GM21619 (cell line): ENCODE measurements at regions not wholly inside any gene's neighbourhood (a gene's known extent, or its start where the extent isn't known, plus 50 kb on each side); places are given as distances from the start of the nearest gene placed in this dataset.
"Not testable (repeated sequence)": the region's sequence is repeated elsewhere in the genome, so short reads cannot be mapped to it uniquely, and the experiment has no call there.

Experiments used
- ATAC-seq: cut with Tn5 transposase; IDR thresholded peaks from one replicate; pipeline ENCODE4 v1.9.1; 2021; ENCODE audit not compliant: unreplicated experiment

DNA sequence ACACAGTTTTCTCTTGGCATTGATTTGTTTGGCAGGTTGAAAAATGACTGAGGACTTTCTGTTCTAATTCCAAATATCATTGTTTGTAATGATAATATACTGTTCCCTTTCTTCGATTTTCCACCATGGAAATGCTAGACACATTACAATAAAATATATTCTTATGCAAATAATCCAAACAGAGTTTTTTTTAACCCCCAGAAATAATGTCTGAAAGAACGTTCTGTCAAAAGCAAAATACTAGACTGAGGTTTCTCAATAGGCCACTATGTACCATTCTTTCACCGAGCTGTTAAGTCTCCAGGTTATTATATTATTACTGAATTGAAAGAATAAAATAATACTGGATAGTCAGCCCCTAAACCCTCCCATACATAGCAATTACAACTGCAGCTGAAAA lies 312.5 kb downstream of the ZIC3 start:
- no peak for ATAC-seq

DNA sequence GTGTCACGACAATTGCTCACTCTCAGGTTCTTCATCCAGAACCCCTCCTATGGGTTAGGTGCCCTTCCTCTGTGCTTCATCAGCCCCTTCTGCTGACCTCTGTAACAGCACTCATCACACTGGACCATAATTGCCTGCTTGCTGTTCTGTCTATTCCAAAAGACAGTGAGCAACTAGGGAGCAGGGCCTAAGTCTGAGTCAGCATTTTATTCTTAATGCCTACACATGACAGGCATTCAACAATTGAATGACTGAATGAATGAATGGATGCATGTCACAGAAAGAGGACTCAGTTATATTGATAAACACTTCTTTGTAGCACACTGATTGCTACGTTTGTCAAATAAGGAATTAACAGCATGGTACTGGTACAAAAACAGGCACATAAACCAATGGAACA lies 317.0 kb downstream of the ZIC3 start:
- ATAC-seq = no peak

DNA sequence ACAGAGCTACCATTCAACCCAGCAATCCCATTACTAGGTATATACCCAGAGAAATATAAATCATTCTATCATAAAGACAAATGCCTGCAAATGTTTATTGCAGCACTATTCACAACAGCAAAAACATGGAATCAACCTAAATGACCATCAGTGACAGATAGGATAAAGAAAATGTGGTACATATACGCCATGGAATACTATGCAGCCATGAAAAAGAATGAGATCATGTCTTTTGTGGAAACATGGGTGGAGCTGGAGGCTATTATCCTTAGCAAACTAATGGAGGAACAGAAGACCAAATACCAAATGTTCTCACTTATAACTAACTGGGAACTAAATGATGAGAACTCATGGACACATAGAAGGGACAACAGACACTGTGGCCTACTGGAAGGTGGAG lies 318.9 kb downstream of the ZIC3 start:
- not testable (repeated sequence) for ATAC-seq

DNA sequence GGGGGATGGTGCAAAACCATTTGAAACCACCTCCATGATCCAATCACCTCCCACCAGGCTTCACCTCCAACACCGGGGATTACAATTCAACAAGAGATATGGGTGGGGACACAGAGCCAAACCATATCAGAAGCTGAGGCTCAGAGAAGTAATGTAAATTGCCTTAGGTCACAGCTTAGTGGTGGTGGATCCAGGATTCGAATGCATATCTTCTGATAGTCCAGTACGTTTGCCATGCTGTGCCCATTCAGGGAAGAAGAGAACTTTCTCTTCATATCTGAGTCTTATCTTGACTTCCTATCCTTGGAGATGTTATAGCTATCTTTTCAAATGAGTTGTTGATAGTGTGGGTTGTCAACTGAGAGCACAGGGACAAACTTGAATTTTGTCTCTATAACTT lies 325.5 kb downstream of the ZIC3 start:
- ATAC-seq = no peak

DNA sequence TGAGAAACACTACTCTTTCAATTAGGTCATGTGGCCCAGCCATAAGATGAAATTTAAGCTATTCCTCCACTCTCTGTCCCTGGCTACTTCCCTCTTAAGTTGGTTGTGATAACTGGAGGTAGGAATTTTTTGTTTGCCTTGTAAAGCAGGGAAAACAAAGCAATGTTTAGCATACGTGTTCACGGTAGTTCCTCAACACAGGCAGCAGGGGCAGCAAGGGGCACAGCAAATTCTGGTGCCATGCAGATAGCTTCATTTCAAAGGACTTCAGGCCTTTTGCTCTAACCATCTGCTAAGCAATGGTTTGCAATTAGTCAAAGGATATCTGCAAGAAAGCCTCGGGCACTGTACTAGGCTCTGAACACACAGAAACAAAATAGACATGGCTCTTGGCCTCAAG lies 330.2 kb downstream of the ZIC3 start:
- ATAC-seq = no peak

DNA sequence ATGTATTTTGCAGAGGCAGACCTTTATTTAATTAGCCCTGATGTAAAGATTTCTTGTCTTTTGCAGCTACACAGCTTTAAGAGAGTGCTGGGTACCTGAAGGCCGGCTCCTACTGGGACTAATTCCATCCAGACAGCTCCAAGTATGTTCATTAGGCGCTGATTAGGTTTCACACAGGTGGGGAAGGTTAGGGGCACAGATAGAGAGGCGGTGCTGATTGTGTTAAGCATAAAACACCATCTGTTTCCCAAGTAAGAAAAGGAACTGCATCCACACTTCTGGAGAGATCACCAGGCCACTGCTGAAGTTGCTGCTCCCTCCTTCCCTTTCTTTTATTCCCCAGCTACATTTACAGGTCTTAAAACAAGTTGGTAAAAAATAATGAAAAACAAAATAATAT lies 349.5 kb downstream of the ZIC3 start:
- no peak for ATAC-seq

DNA sequence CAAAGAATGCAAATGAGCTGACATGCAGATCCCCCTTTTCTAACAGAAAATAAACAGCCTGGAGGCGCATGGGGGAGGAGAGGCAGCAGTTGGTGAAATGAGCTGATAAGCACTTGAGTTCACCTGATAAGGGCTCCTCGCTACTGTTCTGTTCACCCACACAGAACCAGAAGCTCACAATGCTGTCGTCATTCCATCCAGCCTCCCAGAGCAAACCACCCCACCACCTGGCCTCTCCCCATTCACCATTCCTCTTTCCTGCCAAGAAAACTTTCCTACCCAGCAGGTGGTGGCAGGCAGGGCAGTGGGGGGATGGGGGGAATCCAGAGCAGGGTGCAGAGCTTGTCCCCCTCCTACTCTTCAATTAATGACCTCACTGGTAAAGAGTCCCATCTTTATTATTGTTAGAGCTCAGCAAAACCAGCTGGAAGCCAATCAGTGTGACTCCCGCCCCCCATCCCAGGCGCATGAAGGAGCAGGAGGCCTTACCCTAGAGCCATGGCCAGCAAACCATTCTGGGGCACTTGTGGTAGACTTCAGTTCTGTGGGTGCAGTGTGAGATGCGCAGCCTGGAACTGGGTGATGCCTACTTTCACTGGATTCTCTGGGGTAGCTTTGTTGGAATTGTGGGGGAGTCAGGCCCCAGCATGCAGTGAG lies 350.3 kb downstream of the ZIC3 start:
- ATAC-seq = no peak

DNA sequence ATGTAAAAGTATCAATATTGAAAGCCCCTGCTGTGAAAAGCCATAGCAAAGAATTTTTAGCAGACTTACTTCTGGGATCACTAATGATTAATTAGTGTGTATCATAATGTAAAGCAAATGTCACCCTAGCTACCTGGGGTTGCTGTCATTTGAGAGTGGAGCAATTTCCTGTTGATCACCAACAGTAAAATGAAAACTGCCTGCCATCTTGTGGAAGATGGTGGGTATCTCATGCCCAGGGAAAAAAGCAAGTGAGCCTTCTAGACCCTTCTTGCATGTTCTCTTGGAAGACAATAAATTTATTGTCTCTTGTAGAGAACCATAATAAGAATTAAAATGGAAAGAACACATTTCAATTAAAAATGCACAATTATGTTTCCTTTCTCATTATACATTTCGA lies 360.2 kb downstream of the ZIC3 start:
- no peak for ATAC-seq

DNA sequence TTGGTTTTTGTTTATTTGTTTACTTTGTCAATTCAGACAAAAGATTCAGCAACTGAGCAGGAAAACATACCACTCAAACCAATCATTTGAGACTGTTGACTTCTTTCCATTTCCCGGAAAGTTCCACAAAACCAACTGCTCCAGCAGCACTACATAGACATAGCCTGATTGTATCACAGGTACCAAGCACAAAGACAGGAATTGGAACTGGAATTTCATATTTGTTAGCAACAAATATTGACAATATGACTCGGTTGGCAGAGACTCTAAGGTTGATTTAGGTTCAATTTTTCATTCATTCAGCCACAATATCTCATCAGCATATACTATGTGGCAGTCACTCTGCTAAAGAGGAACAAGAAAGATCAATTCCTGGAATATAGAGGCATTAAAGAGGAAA lies 364.0 kb downstream of the ZIC3 start:
- no peak for ATAC-seq

DNA sequence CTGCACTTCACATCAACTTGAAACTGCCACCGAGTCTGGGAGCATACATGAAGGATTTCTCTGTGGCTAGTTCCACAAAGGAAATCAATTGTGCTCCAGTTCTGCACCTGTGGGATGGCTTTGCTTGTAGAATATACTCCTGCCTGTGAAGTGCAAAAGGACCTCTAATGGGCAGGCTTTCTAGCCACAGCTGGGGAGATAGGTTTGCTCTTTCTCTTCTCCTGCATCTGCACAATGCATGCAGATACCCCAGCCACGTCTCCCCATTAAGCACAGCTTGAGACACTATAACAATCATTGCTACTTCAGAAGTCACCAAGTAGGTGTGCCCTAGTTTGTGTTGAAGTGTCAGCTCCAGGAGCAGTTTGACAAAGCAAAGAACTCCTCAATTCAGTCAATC lies 364.6 kb downstream of the ZIC3 start:
- ATAC-seq = no peak

DNA sequence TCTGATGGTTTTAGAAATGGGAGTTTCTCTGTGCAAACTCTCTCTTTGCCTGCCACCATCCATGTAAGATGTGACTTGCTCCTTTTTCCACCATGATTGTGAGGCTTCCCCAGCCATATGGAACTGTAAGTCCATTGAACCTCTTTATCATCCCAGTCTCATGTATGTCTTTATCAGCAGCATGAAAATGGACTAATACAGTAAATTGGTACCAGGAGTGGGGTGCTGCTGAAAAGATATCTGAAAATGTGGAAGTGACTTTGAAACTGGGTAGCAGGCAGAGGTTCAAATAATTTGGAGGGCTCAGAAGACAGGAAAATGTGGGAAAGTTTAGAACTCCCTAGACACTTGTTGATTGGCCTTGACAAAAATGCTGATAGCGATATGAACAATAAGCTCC lies 368.3 kb downstream of the ZIC3 start:
- ATAC-seq = not testable (repeated sequence)

DNA sequence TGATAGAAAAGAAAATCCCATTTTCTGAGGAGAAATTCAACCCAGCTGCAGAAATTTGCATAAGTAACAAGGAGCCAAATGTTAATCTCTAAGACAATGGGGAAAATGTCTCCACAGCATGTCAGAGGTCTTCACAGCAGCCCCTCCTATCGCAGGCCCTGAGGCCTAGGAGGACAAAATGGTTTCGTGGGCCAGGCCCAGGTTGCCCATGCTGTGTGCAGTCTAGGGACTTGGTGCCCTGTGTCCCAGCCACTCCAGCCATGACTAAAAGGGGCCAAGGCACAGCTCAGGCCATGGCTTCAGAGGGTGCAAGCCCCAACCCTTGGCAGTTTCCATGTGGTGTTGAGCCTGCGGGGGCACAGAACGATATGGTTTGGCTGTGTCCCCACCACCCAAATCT lies 369.0 kb downstream of the ZIC3 start:
- ATAC-seq = not testable (repeated sequence)

DNA sequence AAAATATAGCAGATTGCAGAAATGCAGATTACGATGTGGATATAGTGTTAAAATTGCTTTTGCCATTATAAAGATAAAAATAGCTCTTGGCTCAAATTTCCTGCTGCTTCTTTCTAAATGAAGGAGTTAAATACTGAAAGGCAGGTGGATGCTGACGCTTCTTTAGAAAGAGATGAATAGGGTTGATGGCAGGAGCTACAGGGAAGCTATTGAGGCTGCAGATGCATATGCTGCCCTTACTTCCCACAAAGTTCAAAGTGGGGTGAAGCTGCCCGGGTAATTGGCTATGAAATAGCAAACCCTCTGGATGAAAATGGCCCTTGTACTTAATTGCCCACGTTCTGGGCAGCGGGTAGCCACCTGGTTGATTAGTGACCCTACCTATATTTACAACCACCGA lies 379.5 kb downstream of the ZIC3 start:
- no peak for ATAC-seq

DNA sequence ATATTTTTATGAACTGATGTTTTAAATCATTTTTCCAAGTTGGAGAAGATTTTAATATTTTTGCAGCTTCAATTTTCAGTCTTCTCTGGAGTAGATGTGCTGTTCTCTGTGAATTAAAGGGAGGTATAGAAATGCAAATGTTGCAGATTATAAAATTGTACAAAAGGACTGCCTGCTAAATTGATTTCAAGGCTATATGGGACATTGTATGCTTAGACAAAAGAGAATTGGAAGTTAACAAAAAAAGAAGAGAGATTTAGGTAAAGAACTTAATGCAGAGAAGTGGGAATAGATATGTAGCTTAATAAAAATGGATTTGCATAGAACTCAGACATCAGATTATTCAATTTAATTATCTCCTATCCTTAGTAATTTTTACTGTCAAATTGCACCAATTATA lies 403.3 kb downstream of the ZIC3 start:
- no peak for ATAC-seq

DNA sequence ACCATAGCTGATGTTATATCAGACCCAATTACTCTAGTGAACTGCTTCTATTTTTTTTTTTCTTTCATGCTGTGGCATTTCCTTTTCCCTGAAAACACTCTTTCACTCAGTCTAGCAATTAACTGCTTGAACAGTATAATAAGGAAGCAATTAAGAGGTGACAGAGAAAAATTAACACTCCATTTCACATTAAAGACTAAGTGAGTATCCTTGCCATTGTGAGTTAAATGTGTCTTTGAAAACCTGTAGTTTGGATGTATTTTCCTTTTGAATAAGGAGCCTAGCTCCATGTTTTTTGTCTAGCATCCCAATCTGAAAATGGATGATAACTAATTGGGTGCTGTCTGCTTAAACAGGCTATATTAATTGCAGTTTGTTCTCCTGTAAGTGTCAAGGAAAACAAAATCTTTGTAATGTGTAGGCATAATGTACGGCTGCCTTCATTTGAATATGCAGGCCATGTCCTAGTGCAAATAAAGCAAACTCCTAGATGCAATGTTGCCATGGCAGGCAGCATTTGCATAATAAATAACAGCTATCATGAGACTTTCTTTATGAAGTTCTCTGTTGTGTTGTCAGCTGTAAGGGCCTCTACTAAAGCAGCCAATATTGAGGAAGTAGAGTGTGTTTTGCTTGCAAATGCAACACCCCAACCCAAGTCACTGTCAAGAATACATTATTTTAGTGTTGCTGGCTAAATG lies 416.7 kb downstream of the ZIC3 start:
- ATAC-seq = no peak

DNA sequence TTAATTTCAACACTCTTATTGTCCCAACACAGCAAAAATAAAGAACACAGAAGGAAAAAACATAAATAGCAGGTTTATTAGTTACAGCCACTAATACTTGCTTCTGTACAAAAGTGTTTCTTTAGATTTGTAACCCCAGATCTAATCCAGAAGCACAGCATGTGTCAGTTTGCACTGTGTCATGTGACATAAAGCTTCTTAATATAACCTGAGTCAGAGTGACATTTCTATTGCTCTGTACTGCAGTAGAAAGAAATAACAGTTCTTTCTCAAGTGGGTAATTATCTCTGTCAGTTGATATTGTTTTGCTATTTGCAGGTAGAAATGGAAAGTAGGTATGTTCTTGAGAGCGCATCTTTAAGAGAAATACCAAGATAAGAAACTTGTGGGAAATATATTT lies 422.5 kb downstream of the ZIC3 start:
- no peak for ATAC-seq

DNA sequence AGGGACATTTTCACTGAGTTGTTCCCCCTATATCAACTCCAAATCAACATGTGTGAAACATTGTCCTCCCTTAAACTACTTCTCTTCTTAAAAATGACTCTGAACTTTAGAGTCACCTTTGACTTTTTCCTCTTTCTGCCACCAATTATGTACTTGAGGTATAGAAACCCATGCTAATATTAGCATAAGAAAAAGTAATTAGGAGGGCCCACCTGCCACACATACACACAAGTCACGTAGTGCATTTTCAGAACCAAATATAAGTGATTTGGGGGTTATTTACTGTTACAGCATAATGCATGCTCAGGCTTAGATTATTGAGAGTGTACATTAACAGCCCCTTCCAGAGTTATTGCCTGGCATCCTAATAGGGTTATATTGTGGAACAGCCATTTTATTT lies 432.7 kb downstream of the ZIC3 start:
- no peak for ATAC-seq

DNA sequence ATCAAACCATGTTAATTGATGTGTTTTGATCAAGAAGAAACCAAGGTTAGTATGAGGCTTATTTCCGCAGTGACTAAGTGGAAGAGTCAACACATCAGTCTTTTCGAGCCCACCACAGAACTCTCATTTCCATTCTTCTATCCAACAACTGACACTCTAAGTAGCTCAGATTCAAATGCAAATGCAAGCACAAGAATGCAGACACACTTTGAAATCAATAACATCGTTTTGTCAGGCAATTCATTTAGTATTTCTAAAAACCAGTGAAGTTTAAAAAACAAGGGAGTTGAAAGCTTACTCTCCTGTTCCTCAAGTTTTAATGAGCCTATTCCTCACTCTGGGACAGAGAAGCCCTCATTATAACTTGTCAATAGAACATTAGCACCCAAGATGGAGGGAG lies 433.1 kb downstream of the ZIC3 start:
- ATAC-seq = no peak

DNA sequence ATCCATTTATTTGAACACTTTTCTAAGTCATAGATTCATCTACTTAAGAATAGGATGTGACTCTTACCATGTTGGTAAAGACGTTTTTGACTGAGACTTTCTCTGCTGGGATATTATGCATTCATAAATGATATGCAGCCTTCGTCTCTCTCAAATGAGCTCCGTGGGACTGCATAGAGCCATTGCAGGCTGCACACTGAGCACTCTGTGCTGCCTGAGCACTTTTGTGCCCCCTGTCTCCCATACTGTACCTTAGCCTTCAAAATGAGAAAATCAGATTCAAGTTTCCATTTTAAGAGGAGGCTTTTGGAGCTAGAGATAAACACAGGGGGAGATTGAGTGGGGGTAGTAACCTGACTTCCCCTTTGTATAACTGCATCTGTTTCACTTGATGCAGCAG lies 433.6 kb downstream of the ZIC3 start:
- ATAC-seq = no peak

DNA sequence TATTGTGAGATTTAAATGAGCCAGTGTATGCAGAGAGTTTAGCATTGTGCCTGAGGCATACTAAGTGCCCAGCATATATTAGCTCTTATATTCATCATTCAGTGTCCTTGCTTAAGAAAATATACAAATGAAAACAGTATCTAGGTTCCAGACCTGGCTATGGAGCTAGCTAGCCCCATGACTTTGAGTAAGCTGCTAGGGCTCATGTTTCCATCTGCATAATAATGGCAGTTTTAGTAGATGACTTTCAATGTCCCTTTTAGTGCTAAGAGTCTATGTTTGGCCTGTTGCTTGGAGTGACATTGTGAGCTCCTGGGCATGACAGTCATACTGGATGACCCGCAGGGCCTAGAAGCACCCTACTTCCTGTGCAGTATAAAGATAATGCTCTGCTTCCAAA lies 435.3 kb downstream of the ZIC3 start:
- ATAC-seq = no peak

DNA sequence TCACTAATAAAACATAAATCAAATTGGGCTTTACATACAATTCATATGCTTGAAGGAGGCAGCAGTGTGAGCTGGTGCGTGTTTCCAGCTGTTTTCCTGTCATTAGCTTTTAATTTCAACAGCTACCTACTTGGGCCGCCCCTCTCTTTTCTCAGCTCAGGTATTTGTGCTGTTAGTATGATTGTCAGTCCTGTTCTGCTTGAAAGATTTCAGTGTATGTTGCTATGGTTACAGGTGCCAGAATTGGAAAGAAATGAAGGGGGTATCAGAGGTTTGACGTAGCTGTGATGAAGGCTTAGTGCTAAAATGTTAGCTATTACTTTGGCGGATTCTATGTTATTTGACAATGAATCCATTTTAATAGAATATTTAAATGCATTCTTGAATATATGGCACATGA lies 440.3 kb downstream of the ZIC3 start:
- ATAC-seq = no peak

DNA sequence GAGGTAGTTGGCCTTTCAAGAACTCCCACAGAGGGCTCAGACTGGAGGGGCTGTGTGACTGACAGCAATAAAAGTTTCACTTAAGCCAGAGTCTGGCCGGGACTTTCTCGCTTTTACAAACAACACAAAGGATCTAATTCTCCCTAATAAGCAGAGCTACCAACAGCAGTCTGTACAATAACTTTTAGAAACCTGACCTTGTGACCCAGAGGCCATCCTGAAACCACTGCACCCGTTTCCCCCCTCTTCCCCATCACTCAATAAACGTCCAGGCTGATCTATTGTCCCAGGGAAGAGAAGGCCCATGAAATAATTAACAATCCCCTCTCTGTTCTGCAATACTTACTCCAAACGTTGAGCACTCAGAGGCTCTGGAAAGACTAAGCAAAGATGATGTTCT lies 442.4 kb downstream of the ZIC3 start:
- ATAC-seq = no peak

DNA sequence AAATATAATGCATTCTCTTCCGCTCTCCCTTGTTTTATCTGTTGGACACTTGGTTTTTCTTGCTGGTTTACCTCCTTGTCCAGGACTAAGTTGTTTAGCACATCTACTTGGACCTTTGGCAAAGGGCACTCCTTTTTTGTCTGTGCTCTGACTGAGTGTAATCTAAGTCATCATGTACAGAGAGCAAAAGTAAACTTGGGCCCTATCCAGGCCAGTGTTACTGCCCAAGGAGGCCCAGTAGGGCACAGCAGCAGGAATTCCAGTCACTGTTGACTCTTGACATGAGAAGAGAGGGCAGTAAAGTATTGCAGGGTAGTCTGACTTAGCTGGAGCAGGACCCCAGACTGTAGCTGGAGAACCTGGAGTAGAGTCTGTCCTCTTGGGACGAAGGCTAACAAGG lies 445.5 kb downstream of the ZIC3 start:
- no peak for ATAC-seq
